HepG2 (cell line): ENCODE measurements at regions not wholly inside any gene's neighbourhood (a gene's known extent, or its start where the extent isn't known, plus 50 kb on each side); places are given as distances from the start of the nearest gene placed in this dataset.

ENCODE experiments used
- ATAC-seq: fragments of 200-7000 bp; cut with Tn5 transposase; 3 replicates; pipeline ENCODE4 v1.9.1; 2020; ENCODE audit warnings: mild to moderate bottlenecking, moderate library complexity
- BruUV-seq: library from RNA; stranded (reverse); fragments of 400-500 nt; replicated peaks from 2 replicates; lab custom pipeline; 2021; lab: Mats Ljungman, UMichigan
- CTCF ChIA-PET: fragments of 300-600 bp; formaldehyde crosslinking; extraction: SDS; loops from one replicate; lab custom pipeline; 2021; ENCODE audit warnings: low total read pairs, inconsistent platforms, low intra/inter-chr PET ratio; lab: Yijun Ruan, JAX
- POLR2A ChIA-PET: fragments of 350-600 bp; sonication (Branson Sonifier 250); formaldehyde crosslinking; loops from one replicate; lab custom pipeline; 2020; ENCODE audit warnings: antibody characterized with exemption, inconsistent platforms; lab: Yijun Ruan, JAX
- DNase-seq: peaks from one replicate; pipeline ENCODE4 v3.0.0-alpha.2; 2015; ENCODE audit warnings: low spot score
- FAIRE-seq: peaks from 3 replicates; lab custom pipeline; 2011; peaks lifted over from hg19 to GRCh38; lab: Jason Lieb, UNC
- H2AFZ ChIP-seq: one replicate; pipeline ENCODE4 v1.6.1; 2011; ENCODE audit warnings: low read length, inconsistent platforms
- H3K27ac ChIP-seq: fragments of 300-600 bp; 3 replicates; pipeline ENCODE4 v1.8.0; 2011; ENCODE audit warnings: mixed run types, mild to moderate bottlenecking, mixed read lengths, low read length, inconsistent platforms; ENCODE audit not compliant: insufficient read depth; ENCODE audit errors: extremely low read length
- H3K27me3 ChIP-seq, 2 experiments: fragments of 200-600 bp in 1 of 2; 2 replicates in 1 of 2; 3 replicates in 1 of 2; pipeline versions ENCODE4 v1.6.0 to v1.8.0; 2011; ENCODE audit warnings: low read length in 2 of 2, mild to moderate bottlenecking in 2 of 2, moderate library complexity in 2 of 2, inconsistent platforms in 1 of 2; ENCODE audit not compliant: insufficient read depth in 2 of 2, control insufficient read depth in 1 of 2
- H3K36me3 ChIP-seq, 2 experiments: fragments of 200-600 bp in 1 of 2; replicated peaks in 1 of 2; 2 replicates in 1 of 2; 3 replicates in 1 of 2; pipeline versions ENCODE4 v1.5.1 to v1.8.0; 2011; ENCODE audit warnings: low read length in 2 of 2, inconsistent platforms in 1 of 2; ENCODE audit not compliant: insufficient read depth in 2 of 2, control insufficient read depth in 1 of 2
- H3K4me1 ChIP-seq: 2 replicates; pipeline ENCODE4 v1.5.1; 2012; ENCODE audit warnings: low read length, inconsistent platforms; ENCODE audit not compliant: insufficient read depth
- H3K4me2 ChIP-seq: 2 replicates; pipeline ENCODE4 v1.6.0; 2011; ENCODE audit warnings: low read depth, low read length, inconsistent platforms
- H3K4me3 ChIP-seq, 3 experiments: fragments of 200-600 bp in 1 of 3; sonication (generic), shearing (Covaris generic) in 1 of 3; replicated peaks in 1 of 3; 2 replicates each; pipeline ENCODE4 v1.5.1; 2011 to 2016; ENCODE audit warnings: low read length in 3 of 3, inconsistent platforms in 2 of 3, low read depth in 2 of 3, mild to moderate bottlenecking in 2 of 3, control low read depth in 1 of 3, mixed read lengths in 1 of 3; ENCODE audit not compliant: insufficient read depth in 1 of 3
- H3K79me2 ChIP-seq: one replicate; pipeline ENCODE4 v1.6.1; 2011; ENCODE audit warnings: low read length, inconsistent platforms; ENCODE audit not compliant: insufficient read depth
- H3K9ac ChIP-seq: 2 replicates; pipeline ENCODE4 v1.6.0; 2011; ENCODE audit warnings: mild to moderate bottlenecking, low read depth, low read length, inconsistent platforms; ENCODE audit not compliant: insufficient read depth
- H3K9me3 ChIP-seq: 2 replicates; pipeline ENCODE4 v1.5.1; 2012; ENCODE audit warnings: mild to moderate bottlenecking, low read length
- H4K20me1 ChIP-seq: 2 replicates; pipeline ENCODE4 v1.6.0; 2011; ENCODE audit warnings: inconsistent platforms, mild to moderate bottlenecking, low read length, moderate library complexity; ENCODE audit not compliant: insufficient read depth
- BORCS8-MEF2B ChIP-seq: sonication (generic); formaldehyde crosslinking; IDR thresholded peaks from 2 replicates; pipeline ENCODE4 v1.8.0; 2022; ENCODE audit warnings: mild to moderate bottlenecking, missing genetic modification reagents
- DNMT1 ChIP-seq: sonication (generic); formaldehyde crosslinking; IDR thresholded peaks from 2 replicates; pipeline ENCODE4 v1.5.1; 2020; ENCODE audit warnings: mild to moderate bottlenecking, missing genetic modification reagents
- IRF2 ChIP-seq: IDR thresholded peaks from 2 replicates; pipeline ENCODE4 v1.6.1; 2018; ENCODE audit warnings: missing genetic modification reagents, missing compliant biosample characterization
- KDM1A ChIP-seq: IDR thresholded peaks from 2 replicates; pipeline ENCODE4 v1.6.1; 2016; ENCODE audit warnings: missing compliant biosample characterization
- MTA3 ChIP-seq: sonication (generic); formaldehyde crosslinking; IDR thresholded peaks from 2 replicates; pipeline ENCODE4 v1.4.0; 2020; ENCODE audit warnings: missing genetic modification reagents
- PHB2 ChIP-seq: fragments of 450-650 bp; IDR thresholded peaks from 2 replicates; pipeline ENCODE4 v1.6.1; 2018; ENCODE audit not compliant: partially characterized antibody
- POLR2G ChIP-seq: fragments of 200-400 bp; formaldehyde crosslinking; IDR thresholded peaks from 2 replicates; pipeline ENCODE4 v1.6.1; 2018; ENCODE audit warnings: mild to moderate bottlenecking, low read depth, low read length, moderate library complexity
- SAFB2 ChIP-seq: sonication (generic); formaldehyde crosslinking; IDR thresholded peaks from 2 replicates; pipeline ENCODE4 v1.5.1; 2020; ENCODE audit warnings: missing genetic modification reagents, low read depth, mild to moderate bottlenecking, borderline replicate concordance
- SMAD3 ChIP-seq: sonication (generic); formaldehyde crosslinking; IDR thresholded peaks from 2 replicates; pipeline ENCODE4 v1.4.0; 2020; ENCODE audit warnings: missing genetic modification reagents
- SMARCE1 ChIP-seq: fragments of 450-650 bp; IDR thresholded peaks from 2 replicates; pipeline ENCODE4 v1.6.1; 2017; ENCODE audit warnings: borderline replicate concordance
- SP140L ChIP-seq: sonication (generic); formaldehyde crosslinking; IDR thresholded peaks from 2 replicates; pipeline ENCODE4 v1.4.0; 2020; ENCODE audit warnings: missing genetic modification reagents, borderline replicate concordance
- SUZ12 ChIP-seq: fragments of 150-350 bp; IDR thresholded peaks from 2 replicates; pipeline ENCODE4 v1.6.1; 2014; ENCODE audit warnings: low read depth, low read length
- TCF7 ChIP-seq: sonication (generic); IDR thresholded peaks from 2 replicates; pipeline ENCODE4 v1.6.1; 2016; ENCODE audit warnings: antibody characterized with exemption, low read depth
- ZBTB8A ChIP-seq: sonication (generic); formaldehyde crosslinking; IDR thresholded peaks from 2 replicates; pipeline ENCODE4 v1.4.0; 2020; ENCODE audit warnings: mild to moderate bottlenecking, low read depth, missing genetic modification reagents, borderline replicate concordance
- ZNF562 ChIP-seq: sonication (generic); formaldehyde crosslinking; IDR thresholded peaks from 2 replicates; pipeline ENCODE4 v1.8.0; 2022; ENCODE audit warnings: missing genetic modification reagents, borderline replicate concordance
- WGBS: methylation state at CpG from one replicate; pipeline ENCODE4 v1.1.6; 2017; ENCODE audit warnings: low lambda C conversion rate; 5-methylcytosine and 5-hydroxymethylcytosine counted together
- in situ Hi-C: cut with HindIII; loops from 2 replicates; pipeline ENCODE4 v1.10.0; 2017; ENCODE audit warnings: low pct_unique_long_range_greater_than_20kb; ENCODE audit not compliant: extremely low pct_ligation_motif_present
- intact Hi-C: fragments of 100-400 bp; cut with micrococcal nuclease; formaldehyde crosslinking; loops from one replicate; pipeline ENCODE4 v1.10.0; 2022; ENCODE audit not compliant: unreplicated experiment
- TF ChIP-seq, protein P1 (sequence below): sonication (generic); formaldehyde crosslinking; IDR thresholded peaks from 2 replicates; pipeline ENCODE4 v1.5.1; 2020; ENCODE audit warnings: missing genetic modification reagents, mild to moderate bottlenecking, borderline replicate concordance
- TF ChIP-seq, protein P2 (sequence below): sonication (generic); formaldehyde crosslinking; IDR thresholded peaks from 2 replicates; pipeline ENCODE4 v1.8.1; 2022; ENCODE audit warnings: low read depth, mild to moderate bottlenecking, missing genetic modification reagents
- TF ChIP-seq, protein P3 (sequence below): sonication (generic); formaldehyde crosslinking; IDR thresholded peaks from 2 replicates; pipeline ENCODE4 v1.8.0; 2022; ENCODE audit warnings: mild to moderate bottlenecking, missing genetic modification reagents; ENCODE audit not compliant: insufficient replicate concordance
- TF ChIP-seq, protein P4 (sequence below): sonication (generic); formaldehyde crosslinking; IDR thresholded peaks from 2 replicates; pipeline ENCODE4 v1.5.1; 2020; ENCODE audit warnings: missing genetic modification reagents, mild to moderate bottlenecking, borderline replicate concordance

DNA sequence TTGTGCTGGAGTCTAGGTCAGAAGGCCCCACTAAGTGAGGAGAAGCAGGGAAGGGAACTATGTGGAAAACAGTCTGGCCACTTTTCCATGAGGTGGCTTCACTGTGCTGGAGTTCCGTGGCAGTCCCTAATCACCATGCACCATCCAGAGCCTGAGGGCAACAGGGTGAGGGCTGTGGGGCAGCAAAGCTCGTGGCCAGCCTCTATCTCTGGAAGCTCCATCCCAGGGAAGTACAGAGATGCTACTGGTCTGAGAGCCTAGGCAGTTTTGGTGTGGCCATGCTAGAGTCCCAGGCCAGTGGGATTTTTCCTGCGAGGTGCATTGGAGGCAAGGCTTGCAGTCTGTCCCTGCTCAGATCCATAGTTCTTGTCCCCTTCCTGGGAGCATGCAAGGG lies 157.3 kb upstream of the LRRC7 start (continued):
- TF ChIP-seq ZBTB8A (CRISPR knock-in tag) (no peak), TCF7 (no peak), MTA3 (CRISPR knock-in tag) (no peak), IRF2 (no peak), ZNF562 (no peak), SP140L (CRISPR knock-in tag) (no peak)
- TF ChIP-seq, protein P1, sequence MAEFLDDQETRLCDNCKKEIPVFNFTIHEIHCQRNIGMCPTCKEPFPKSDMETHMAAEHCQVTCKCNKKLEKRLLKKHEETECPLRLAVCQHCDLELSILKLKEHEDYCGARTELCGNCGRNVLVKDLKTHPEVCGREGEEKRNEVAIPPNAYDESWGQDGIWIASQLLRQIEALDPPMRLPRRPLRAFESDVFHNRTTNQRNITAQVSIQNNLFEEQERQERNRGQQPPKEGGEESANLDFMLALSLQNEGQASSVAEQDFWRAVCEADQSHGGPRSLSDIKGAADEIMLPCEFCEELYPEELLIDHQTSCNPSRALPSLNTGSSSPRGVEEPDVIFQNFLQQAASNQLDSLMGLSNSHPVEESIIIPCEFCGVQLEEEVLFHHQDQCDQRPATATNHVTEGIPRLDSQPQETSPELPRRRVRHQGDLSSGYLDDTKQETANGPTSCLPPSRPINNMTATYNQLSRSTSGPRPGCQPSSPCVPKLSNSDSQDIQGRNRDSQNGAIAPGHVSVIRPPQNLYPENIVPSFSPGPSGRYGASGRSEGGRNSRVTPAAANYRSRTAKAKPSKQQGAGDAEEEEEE (CRISPR knock-in tag), result no peak
- TF ChIP-seq, protein P2, sequence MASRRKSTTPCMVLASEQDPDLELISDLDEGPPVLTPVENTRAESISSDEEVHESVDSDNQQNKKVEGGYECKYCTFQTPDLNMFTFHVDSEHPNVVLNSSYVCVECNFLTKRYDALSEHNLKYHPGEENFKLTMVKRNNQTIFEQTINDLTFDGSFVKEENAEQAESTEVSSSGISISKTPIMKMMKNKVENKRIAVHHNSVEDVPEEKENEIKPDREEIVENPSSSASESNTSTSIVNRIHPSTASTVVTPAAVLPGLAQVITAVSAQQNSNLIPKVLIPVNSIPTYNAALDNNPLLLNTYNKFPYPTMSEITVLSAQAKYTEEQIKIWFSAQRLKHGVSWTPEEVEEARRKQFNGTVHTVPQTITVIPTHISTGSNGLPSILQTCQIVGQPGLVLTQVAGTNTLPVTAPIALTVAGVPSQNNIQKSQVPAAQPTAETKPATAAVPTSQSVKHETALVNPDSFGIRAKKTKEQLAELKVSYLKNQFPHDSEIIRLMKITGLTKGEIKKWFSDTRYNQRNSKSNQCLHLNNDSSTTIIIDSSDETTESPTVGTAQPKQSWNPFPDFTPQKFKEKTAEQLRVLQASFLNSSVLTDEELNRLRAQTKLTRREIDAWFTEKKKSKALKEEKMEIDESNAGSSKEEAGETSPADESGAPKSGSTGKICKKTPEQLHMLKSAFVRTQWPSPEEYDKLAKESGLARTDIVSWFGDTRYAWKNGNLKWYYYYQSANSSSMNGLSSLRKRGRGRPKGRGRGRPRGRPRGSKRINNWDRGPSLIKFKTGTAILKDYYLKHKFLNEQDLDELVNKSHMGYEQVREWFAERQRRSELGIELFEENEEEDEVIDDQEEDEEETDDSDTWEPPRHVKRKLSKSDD (CRISPR knock-in tag), result no peak

DNA sequence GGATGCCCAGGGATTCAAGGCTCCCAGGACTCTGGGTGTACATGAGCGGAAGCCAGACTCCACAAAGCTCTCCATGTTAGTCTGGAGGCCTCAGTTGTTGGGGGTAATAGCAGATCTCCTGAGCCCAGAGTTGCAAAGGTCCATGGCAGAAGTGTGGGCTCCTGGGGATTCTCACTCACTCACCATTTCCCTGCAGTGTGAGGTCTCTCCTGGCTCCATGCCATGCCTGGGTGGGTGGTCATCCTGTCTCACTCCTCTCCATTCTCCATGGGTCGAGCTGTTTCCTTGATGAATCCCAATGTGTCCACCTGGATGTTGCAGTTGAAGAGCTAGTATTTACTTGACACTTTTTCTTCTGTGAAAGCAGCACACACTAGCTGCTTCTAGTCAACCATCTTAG lies 156.8 kb upstream of the LRRC7 start:
- H3K4me3 ChIP-seq, result no peak overlapping the region
- BruUV-seq, result no TSS peak
- intact Hi-C loops, result no loop called here
- no peak for FAIRE-seq
- ATAC-seq, result no peak
- no peak for DNase-seq
- H3K27me3 ChIP-seq, result no peaks in the 10 kb centered on the region
- no peak overlapping the region for H3K4me2 ChIP-seq
- ChIA-PET CTCF (no interaction called here), POLR2A (no interaction called here)
- H4K20me1 ChIP-seq, result no peaks in the 10 kb centered on the region
- no peak overlapping the region for H2AFZ ChIP-seq
- no peak overlapping the region for H3K9ac ChIP-seq
- no peaks in the 10 kb centered on the region for H3K36me3 ChIP-seq
- 0% methylated on average over 1 of the region's 2 CpGs for WGBS
- no peaks in the 10 kb centered on the region for H3K4me1 ChIP-seq
- H3K9me3 ChIP-seq, result peaks cover 87% of the 10 kb centered on the region
- no peak overlapping the region for H3K27ac ChIP-seq
- no peaks in the 10 kb centered on the region for H3K79me2 ChIP-seq
- in situ Hi-C loops, result no loop called here
- TF ChIP-seq KDM1A (CRISPR knock-in tag) (no peak), PHB2 (no peak), SUZ12 (no peak), POLR2G (no peak), SMARCE1 (no peak), SAFB2 (CRISPR knock-in tag) (no peak), SMAD3 (CRISPR knock-in tag) (no peak), DNMT1 (CRISPR knock-in tag) (no peak), BORCS8-MEF2B (no peak)
- TF ChIP-seq, protein P3, sequence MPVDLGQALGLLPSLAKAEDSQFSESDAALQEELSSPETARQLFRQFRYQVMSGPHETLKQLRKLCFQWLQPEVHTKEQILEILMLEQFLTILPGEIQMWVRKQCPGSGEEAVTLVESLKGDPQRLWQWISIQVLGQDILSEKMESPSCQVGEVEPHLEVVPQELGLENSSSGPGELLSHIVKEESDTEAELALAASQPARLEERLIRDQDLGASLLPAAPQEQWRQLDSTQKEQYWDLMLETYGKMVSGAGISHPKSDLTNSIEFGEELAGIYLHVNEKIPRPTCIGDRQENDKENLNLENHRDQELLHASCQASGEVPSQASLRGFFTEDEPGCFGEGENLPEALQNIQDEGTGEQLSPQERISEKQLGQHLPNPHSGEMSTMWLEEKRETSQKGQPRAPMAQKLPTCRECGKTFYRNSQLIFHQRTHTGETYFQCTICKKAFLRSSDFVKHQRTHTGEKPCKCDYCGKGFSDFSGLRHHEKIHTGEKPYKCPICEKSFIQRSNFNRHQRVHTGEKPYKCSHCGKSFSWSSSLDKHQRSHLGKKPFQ (CRISPR knock-in tag), result no peak
- TF ChIP-seq, protein P4, sequence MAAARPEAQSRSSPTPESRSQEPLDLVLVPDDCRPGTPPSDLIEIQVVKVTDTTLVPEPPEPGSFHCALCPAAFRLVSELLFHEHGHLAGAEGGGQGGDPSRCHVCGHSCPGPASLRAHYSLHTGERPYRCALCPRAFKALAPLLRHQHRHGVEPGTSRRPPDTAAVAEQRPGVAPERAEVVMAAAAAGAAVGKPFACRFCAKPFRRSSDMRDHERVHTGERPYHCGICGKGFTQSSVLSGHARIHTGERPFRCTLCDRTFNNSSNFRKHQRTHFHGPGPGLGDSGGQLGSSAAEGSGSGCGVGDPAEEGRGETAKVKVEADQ (CRISPR knock-in tag), result no peak
